K562 (cell line): ENCODE measurements at regions not wholly inside any gene's neighbourhood (a gene's known extent, or its start where the extent isn't known, plus 50 kb on each side); places are given as distances from the start of the nearest gene placed in this dataset.

Experiments
- ATAC-seq: fragments of 200-7000 bp; cut with Tn5 transposase; 3 replicates; pipeline ENCODE4 v1.9.1; 2020; ENCODE audit warnings: moderate library complexity
- BruUV-seq: library from RNA; stranded (reverse); fragments of 400-500 nt; replicated peaks from 2 replicates; lab custom pipeline; 2021; lab: Mats Ljungman, UMichigan
- CTCF ChIA-PET: fragments of 300-600 bp; formaldehyde crosslinking; extraction: SDS; loops from one replicate; lab custom pipeline; 2021; ENCODE audit warnings: low intra/inter-chr PET ratio; lab: Yijun Ruan, JAX
- POLR2A ChIA-PET: fragments of 300-600, 350-650 bp; sonication (Branson Sonifier 250); formaldehyde crosslinking; extraction: SDS; loops from one replicate; lab custom pipeline; 2021; ENCODE audit warnings: antibody characterized with exemption, inconsistent platforms; lab: Yijun Ruan, JAX
- DNase-seq, 4 experiments: peaks; one replicate each; pipeline versions ENCODE4 v3.0.0 to v3.0.0-alpha.2; 2011 to 2018; ENCODE audit warnings: low spot score in 3 of 4, mixed read lengths in 3 of 4; ENCODE audit errors: extremely low read depth in 1 of 4
- FAIRE-seq: peaks from 2 replicates; lab custom pipeline; 2011; peaks lifted over from hg19 to GRCh38; lab: Jason Lieb, UNC
- H2AFZ ChIP-seq: 2 replicates; pipeline ENCODE4 v1.6.0; 2011; ENCODE audit warnings: low read depth, low read length, control low read depth, inconsistent platforms
- H3K27ac ChIP-seq: fragments of 200-600 bp; 3 replicates; pipeline ENCODE4 v1.8.0; 2011; ENCODE audit warnings: low read depth, mild to moderate bottlenecking, control low read depth, inconsistent platforms, low read length, moderate library complexity, mixed read lengths; ENCODE audit errors: extremely low read depth
- H3K27me3 ChIP-seq, 2 experiments: fragments of 300-600 bp in 1 of 2; 2 replicates in 1 of 2; 3 replicates in 1 of 2; pipeline versions ENCODE4 v1.6.0 to v1.8.0; 2011; ENCODE audit warnings: inconsistent platforms in 2 of 2, low read length in 2 of 2, mild to moderate bottlenecking in 1 of 2, mixed read lengths in 1 of 2, moderate library complexity in 1 of 2; ENCODE audit not compliant: control insufficient read depth in 2 of 2, insufficient read depth in 2 of 2
- H3K36me3 ChIP-seq: fragments of 300-600 bp; 3 replicates; pipeline ENCODE4 v1.8.0; 2011; ENCODE audit warnings: mild to moderate bottlenecking, low read length, inconsistent platforms; ENCODE audit not compliant: control insufficient read depth, insufficient read depth
- H3K4me1 ChIP-seq, 2 experiments: fragments of 200-600 bp in 1 of 2; replicated peaks in 1 of 2; 2 replicates in 1 of 2; 3 replicates in 1 of 2; pipeline versions ENCODE4 v1.5.1 to v1.8.0; 2011; ENCODE audit warnings: inconsistent platforms in 2 of 2, low read length in 2 of 2, mild to moderate bottlenecking in 1 of 2, mixed read lengths in 1 of 2, moderate library complexity in 1 of 2; ENCODE audit not compliant: control insufficient read depth in 2 of 2, insufficient read depth in 2 of 2
- H3K4me2 ChIP-seq: 2 replicates; pipeline ENCODE4 v1.6.1; 2011; ENCODE audit warnings: low read length, control low read depth, inconsistent platforms, mixed read lengths; ENCODE audit not compliant: insufficient read depth
- H3K4me3 ChIP-seq: fragments of 200-600 bp; sonication (generic), shearing (Covaris generic); 2 replicates; pipeline ENCODE4 v1.5.1; 2016; ENCODE audit warnings: control low read depth, inconsistent platforms
- H3K79me2 ChIP-seq: fragments of 200-600 bp; 3 replicates; pipeline ENCODE4 v1.8.0; 2011; ENCODE audit warnings: low read length, inconsistent platforms; ENCODE audit not compliant: control insufficient read depth, insufficient read depth
- H3K9ac ChIP-seq, 2 experiments: 2 replicates each; pipeline versions ENCODE4 v1.6.0 to v1.6.1; 2011; ENCODE audit warnings: low read depth in 2 of 2, low read length in 2 of 2, control low read depth in 1 of 2, inconsistent platforms in 1 of 2, mild to moderate bottlenecking in 1 of 2, mixed read lengths in 1 of 2; ENCODE audit not compliant: insufficient read depth in 1 of 2
- H3K9me1 ChIP-seq: one replicate; pipeline ENCODE4 v1.6.0; 2011; ENCODE audit warnings: inconsistent platforms, mild to moderate bottlenecking, low read length, moderate library complexity; ENCODE audit not compliant: control insufficient read depth, insufficient read depth
- H3K9me3 ChIP-seq: replicated peaks from 2 replicates; pipeline ENCODE4 v1.5.1; 2011; ENCODE audit warnings: low read depth, low read length, inconsistent platforms; ENCODE audit not compliant: control insufficient read depth, insufficient read depth
- H4K20me1 ChIP-seq: replicated peaks from 2 replicates; pipeline ENCODE4 v1.6.1; 2011; ENCODE audit warnings: low read length, inconsistent platforms, mixed read lengths; ENCODE audit not compliant: control insufficient read depth, insufficient read depth
- ARID3B ChIP-seq: fragments of 250-450 bp; sonication (Bioruptor Pico); IDR thresholded peaks from 2 replicates; pipeline ENCODE4 v1.4.0; 2020; ENCODE audit warnings: borderline replicate concordance
- BRF1 ChIP-seq: IDR thresholded peaks from 3 replicates; pipeline ENCODE4 v1.6.1; 2011; ENCODE audit warnings: borderline replicate concordance, mild to moderate bottlenecking; ENCODE audit not compliant: insufficient read length; ENCODE audit errors: extremely low read depth
- ETV5 ChIP-seq: sonication (generic); formaldehyde crosslinking; IDR thresholded peaks from 2 replicates; pipeline ENCODE4 v1.4.0; 2020; ENCODE audit warnings: low read depth, mild to moderate bottlenecking, missing genetic modification reagents
- FOS ChIP-seq: IDR thresholded peaks from 3 replicates; pipeline ENCODE4 v1.6.1; 2011; ENCODE audit not compliant: insufficient read length; ENCODE audit errors: extremely low read depth
- MITF ChIP-seq: IDR thresholded peaks from 2 replicates; pipeline ENCODE4 v1.6.1; 2014; ENCODE audit warnings: antibody characterized with exemption
- NFE2 ChIP-seq: IDR thresholded peaks from 2 replicates; pipeline ENCODE4 v1.6.1; 2014; ENCODE audit warnings: antibody characterized with exemption, low read depth
- NFE2L1 ChIP-seq: fragments of 450-650 bp; IDR thresholded peaks from 2 replicates; pipeline ENCODE4 v1.6.1; 2016; ENCODE audit warnings: missing genetic modification characterization, low read depth, mild to moderate bottlenecking, missing compliant biosample characterization, moderate library complexity, borderline replicate concordance
- RFX5 ChIP-seq: IDR thresholded peaks from 2 replicates; pipeline ENCODE4 v1.6.1; 2011; ENCODE audit warnings: low read depth, mild to moderate bottlenecking, improper control_type of control experiment, low read length
- RUNX1 ChIP-seq: sonication (generic); IDR thresholded peaks from 2 replicates; pipeline ENCODE4 v1.6.1; 2016; ENCODE audit warnings: antibody characterized with exemption, low read depth
- SMARCB1 ChIP-seq: IDR thresholded peaks from 2 replicates; pipeline ENCODE4 v1.6.1; 2011; ENCODE audit warnings: improper control_type of control experiment, low read depth; ENCODE audit not compliant: insufficient read length
- ZBTB1 ChIP-seq: sonication (generic); formaldehyde crosslinking; IDR thresholded peaks from 2 replicates; pipeline ENCODE4 v1.8.1; 2023; ENCODE audit warnings: missing genetic modification reagents, low read depth, mild to moderate bottlenecking, borderline replicate concordance
- ZNF24 ChIP-seq: fragments of 450-650 bp; IDR thresholded peaks from 2 replicates; pipeline ENCODE4 v1.6.1; 2016
- ZNF436 ChIP-seq: fragments of 250-450, 450-650 bp; sonication (Bioruptor Pico); formaldehyde crosslinking; IDR thresholded peaks from 2 replicates; pipeline ENCODE4 v1.7.0; 2020; ENCODE audit warnings: mild to moderate bottlenecking
- in situ Hi-C: fragments of 300-500 bp; cut with MboI; formaldehyde crosslinking; loops from 4 replicates; pipeline ENCODE4 v1.15.0; 2018; ENCODE audit warnings: inconsistent platforms, mixed read lengths
- intact Hi-C: fragments of 100-400 bp; cut with micrococcal nuclease; formaldehyde crosslinking; loops from 2 replicates; pipeline ENCODE4 v1.14.2; 2022

- FAIRE-seq (no peak), DNase-seq (no peak), ATAC-seq (no peak)
- no peak overlapping the region for H3K4me3 ChIP-seq
- no peaks in the 10 kb centered on the region for H3K9me3 ChIP-seq
- H3K4me1 ChIP-seq = no peaks in the 10 kb centered on the region
- no peaks in the 10 kb centered on the region for H3K36me3 ChIP-seq
- H3K9me1 ChIP-seq = no peaks in the 10 kb centered on the region
- H3K4me2 ChIP-seq = no peak overlapping the region
- no TSS peak for BruUV-seq
- H3K9ac ChIP-seq = no peak overlapping the region
- POLR2A ChIA-PET = no interaction called here
- CTCF ChIA-PET = no interaction called here
- TF ChIP-seq ZNF436 (CRISPR knock-in tag) (no peak), SMARCB1 (no peak), RFX5 (no peak), NFE2L1 (tag) (no peak), NFE2 (no peak), ARID3B (no peak), ETV5 (CRISPR knock-in tag) (no peak), FOS (no peak), BRF1 (no peak), ZNF24 (no peak), MITF (no peak), RUNX1 (no peak), ZBTB1 (CRISPR knock-in tag) (no peak)
- H2AFZ ChIP-seq = no peak overlapping the region
- no peaks in the 10 kb centered on the region for H3K79me2 ChIP-seq
- no peaks in the 10 kb centered on the region for H4K20me1 ChIP-seq
- in situ Hi-C loops = no loop called here
- intact Hi-C loops = no loop called here
- no peaks in the 10 kb centered on the region for H3K27me3 ChIP-seq
- no peak overlapping the region for H3K27ac ChIP-seq
These were observed 1286.9 kb upstream of the PCDH20 start for GRCh38 chr13:62702502-62702901.
